ENCODE measurements at regions not wholly inside any gene's neighbourhood (a gene's known extent, or its start where the extent isn't known, plus 50 kb on each side); places are given as distances from the start of the nearest gene placed in this dataset.
"Not testable (repeated sequence)": the region's sequence is repeated elsewhere in the genome, so short reads cannot be mapped to it uniquely, and the experiment has no call there.

DNA sequence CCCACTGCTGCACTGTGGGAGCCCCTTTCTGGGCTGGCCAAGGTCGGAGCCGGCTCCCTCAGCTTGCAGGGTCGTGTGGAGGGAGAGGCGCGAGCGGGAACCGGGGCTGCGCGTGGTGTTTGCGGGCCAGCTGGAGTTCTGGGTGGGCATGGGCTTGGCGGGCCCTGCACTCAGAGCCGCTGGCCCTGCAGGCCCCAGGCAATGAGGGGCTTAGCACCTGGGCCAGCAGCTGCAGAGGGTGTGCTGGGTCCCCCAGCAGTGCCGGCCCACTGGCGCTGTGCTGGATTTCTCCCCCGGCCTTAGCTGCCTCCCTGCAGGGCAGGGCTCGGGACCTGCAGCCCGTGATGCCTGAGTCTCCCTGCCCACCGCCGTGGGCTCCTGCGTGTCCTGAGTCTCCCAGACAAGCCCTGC, 125.3 kb downstream of the ALG10B start:
- not testable (repeated sequence) for TF ChIP-seq POLR2AphosphoS5 (IDR thresholded peaks at IDR 0.05)
- TF ChIP-seq, protein P1, sequence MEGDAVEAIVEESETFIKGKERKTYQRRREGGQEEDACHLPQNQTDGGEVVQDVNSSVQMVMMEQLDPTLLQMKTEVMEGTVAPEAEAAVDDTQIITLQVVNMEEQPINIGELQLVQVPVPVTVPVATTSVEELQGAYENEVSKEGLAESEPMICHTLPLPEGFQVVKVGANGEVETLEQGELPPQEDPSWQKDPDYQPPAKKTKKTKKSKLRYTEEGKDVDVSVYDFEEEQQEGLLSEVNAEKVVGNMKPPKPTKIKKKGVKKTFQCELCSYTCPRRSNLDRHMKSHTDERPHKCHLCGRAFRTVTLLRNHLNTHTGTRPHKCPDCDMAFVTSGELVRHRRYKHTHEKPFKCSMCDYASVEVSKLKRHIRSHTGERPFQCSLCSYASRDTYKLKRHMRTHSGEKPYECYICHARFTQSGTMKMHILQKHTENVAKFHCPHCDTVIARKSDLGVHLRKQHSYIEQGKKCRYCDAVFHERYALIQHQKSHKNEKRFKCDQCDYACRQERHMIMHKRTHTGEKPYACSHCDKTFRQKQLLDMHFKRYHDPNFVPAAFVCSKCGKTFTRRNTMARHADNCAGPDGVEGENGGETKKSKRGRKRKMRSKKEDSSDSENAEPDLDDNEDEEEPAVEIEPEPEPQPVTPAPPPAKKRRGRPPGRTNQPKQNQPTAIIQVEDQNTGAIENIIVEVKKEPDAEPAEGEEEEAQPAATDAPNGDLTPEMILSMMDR (IDR thresholded peaks at IDR 0.05), result not testable (repeated sequence)

Measured in esophagus muscularis mucosa (tissue), 3 donors.